Activated CD4-positive, CD25-positive, alpha-beta regulatory T cell treated with anti-CD3 and anti-CD28 coated beads, Interleukin-2, amount 50 U/mL, for 72 hours (primary cell): ENCODE measurements at regions not wholly inside any gene's neighbourhood (a gene's known extent, or its start where the extent isn't known, plus 50 kb on each side); places are given as distances from the start of the nearest gene placed in this dataset.

Experiments used
- DNase-seq: peaks from one replicate; pipeline ENCODE4 v3.0.0; 2021

DNA sequence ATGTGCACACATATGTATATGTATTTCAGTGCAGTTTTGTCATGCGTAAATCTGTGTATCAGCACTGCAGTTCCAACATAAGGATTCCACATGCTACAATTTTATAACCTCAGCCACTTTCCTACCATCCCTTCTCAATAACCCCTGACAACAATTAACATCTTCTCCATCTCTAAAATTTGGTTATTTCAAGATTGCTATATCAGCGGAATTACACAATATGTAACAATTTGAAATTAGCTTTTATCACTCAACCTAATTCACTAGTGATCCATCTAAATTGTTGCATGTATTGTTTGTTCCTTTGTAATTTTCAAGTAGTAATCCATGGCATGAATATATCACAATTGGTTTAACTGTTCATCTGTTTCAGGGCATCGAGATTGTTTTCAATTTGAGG, 511.3 kb downstream of the HAO1 start:
- DNase-seq = no peak

DNA sequence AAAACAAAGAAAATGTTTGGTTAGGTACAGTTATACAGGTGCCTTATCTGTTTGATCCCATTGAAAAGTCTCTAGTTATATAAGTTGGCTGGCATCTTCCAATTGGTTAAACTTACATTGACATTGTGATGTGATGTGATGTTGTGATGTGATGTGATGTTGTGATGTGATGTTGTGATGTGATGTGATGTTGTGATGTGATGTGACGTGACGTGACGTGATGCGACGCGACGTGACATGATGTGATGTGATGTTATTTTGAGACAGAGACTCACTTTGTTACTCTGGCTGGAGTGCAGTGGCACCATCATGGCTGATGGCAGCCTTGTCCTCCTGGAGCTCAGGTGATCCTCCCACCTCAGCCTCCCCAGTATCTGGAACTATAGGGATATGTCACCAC, 507.6 kb downstream of the HAO1 start:
- no peak for DNase-seq

DNA sequence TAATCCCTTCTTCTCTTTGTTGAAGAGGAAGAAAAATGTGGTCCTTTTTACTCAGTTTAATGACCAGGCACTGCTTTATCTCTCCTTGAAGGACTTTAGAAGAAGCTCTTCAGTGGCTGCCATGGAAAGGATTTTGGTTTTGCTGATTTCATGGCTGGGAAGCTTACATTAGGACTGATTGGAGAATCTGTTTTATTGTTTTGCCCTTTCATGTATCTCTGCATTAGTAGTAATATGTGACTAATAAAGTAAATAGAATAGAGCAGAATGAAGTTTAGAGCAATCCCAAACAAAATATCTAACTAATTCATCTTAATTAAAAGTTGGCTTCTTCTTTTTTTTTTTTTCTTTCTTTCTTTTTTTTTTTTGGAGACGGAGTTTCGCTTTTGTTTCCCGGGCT, 502.9 kb downstream of the HAO1 start:
- DNase-seq = no peak

DNA sequence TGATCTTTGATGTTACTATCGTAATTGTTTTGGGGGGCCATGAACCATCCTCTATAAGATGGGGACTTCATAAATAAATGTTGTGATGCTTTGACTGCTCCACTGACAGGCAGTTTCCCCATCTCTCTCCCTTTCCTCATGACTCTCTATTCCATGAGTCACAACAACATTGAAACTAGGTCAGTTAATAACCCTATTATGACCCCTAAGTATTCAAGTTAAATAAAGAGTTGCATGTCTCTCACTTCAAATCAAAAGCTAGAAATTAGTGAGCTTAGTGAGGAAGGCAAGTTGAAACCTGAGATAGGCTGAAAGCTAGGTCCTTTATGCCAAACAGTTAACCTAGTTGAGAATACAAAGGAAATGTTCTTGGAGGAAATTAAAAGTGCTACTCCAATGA, 491.0 kb downstream of the HAO1 start:
- DNase-seq = no peak

DNA sequence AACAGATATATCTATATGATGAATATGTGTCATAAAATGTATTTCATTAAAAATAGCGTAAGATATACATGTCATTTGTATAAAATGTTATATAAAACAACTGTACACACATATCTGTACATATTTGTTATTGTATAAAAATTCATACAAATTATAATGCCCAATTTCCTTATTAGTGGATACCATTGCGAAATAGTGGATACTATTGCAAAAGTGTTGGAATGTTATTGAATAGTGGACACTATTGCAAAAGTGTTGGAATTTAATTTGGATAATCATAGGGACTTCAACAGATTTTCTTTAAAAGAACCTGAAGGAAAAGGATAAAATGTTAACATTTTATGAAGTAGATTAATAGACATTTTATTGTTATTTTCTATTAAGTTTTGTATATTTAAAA, 487.4 kb downstream of the HAO1 start:
- no peak for DNase-seq

DNA sequence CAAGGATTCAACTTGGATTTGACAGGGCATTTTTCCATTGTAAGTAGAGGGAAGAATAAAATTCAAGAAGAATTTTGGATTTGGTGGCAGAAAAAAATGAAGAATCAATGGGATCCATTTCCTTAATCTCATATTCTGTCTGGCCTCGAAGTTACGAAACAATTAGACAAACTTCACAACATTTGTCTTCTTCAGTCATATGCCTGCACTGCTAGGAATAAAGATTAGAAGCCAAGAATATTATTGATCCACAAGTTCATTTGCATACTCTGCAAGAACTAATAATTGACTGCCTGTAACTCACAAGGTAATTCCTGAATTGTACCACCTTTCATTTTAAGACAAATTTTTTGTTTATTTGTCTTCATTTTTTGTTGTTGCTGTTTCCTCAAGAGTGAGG, 486.2 kb downstream of the HAO1 start:
- DNase-seq = no peak

DNA sequence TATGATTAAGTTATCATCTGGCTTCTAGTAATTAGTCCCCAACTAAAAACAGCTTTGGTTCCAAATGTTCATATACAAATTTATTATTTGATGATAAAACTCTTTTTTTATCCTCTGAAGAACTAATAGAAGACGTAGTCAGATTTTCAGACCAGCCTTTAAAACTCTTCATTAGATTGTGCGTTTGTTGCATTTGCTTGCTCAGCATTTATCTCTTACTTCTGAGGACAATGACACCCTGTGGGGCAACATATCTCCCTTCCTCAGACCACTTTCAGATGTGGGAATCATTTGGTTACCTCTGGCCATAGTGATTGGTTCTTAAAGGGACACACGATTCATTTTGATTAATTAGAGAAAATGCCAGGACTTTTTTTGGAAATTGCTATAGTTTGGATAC, 481.8 kb downstream of the HAO1 start:
- no peak for DNase-seq

DNA sequence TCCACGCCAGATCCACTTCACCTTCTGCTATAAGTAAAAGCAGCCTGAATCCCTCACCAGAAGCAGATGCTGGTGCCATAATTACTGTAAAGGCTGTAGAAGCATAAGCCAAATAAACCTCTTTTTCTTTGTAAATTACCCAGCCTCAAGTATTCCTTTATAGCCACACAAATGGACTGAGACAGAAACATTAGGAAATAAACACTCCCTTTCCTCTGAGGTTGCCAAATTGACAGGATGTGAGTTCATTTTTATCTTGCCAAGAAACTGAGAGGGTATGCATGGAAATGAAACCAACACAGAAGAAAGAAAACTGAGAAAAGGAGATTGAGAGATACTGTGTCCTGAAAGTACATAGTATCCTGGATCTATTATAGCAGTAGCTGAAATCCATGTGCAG, 481.2 kb downstream of the HAO1 start:
- no peak for DNase-seq

DNA sequence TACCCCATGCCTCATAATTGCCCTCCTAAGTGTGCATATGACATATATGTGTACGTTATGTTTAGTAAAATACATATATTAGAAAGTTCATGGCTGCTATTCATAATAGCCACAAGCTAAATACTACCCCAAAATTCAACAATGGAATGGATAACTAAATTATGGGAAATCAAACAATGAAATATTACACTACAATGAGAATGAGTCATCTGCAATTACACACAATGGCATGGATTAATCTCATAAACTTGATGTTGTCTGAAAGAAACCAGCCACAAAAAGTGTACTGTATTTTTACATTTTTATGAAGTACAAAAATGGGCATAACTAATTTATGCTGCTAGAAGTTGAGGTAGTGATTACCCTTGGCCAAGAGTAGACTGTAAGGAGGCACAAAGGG, 477.0 kb downstream of the HAO1 start:
- no peak for DNase-seq

DNA sequence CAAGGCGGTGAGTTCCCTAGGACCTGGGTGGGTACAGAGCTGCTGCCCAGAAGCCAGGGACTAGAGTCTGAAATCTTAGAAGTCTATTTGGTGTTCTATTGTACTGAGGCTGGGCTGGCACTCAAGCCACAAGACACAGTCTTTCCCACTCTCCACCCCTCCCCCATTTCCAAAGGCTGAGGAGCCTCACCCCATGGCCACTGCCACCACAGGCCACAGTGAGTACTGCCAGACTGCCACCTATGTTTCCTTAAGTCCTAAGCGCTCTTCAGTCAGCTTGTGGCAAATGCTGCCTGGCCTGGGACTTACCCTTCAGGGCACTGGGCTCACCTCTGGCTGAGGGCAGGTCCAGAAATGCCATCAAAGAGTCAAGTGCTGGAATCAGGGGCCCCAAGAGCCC, 469.3 kb downstream of the HAO1 start:
- no peak for DNase-seq

DNA sequence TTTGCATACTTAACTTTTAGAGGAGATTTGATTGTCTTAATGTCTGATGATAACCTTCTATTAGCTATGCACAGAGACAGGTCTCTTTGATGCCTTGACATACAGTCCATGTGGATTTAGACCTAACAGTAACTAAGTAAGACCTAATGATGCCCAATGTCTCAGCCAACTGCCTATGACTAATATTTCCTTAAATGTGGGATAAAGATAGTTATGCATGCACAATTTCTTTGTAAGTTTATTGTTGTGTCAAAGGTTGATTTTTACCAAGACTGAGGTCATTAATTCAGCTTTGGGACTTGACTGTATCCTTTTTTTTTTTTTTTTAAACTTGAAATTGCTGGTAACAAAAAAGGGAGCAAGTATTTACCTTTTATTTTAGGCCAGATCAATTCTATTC, 450.0 kb downstream of the HAO1 start:
- no peak for DNase-seq

DNA sequence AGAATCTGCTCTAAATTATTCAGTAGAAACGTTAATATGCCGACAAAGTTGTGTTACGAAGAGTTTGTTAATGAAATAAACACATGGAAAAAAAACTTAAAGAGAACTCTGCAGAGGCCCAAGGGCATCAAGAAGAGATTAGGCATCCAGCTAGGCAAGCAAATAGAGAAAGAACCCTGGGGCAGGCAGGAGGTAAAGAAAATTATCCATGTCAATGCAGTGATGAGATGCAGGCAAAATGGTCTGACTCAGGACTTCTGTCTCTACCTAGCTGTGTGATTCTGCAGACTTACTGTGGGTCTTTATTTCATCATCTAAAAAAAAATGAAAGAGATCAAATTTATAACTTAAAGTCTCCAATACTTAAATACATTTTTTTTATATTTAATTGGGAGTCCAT, 448.0 kb downstream of the HAO1 start:
- DNase-seq = no peak

DNA sequence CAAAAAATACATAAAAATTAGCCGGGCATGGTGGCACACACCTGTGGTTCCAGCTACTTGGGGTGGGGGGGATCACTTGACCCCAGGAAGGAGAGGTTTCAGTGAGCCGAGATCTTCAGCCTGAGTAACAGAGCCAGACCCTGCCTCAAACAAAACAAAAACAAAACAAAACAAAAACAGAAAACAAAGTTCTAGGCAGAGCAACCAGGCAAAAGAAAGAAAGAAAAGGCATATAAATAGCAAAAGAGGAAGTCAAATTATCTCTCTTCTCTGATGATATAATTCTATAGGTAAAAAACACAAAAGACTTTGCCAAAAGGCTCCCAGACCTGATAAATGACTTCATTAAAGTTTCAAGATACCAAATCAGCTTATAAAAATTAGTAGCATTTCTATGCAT, 446.9 kb downstream of the HAO1 start:
- no peak for DNase-seq

DNA sequence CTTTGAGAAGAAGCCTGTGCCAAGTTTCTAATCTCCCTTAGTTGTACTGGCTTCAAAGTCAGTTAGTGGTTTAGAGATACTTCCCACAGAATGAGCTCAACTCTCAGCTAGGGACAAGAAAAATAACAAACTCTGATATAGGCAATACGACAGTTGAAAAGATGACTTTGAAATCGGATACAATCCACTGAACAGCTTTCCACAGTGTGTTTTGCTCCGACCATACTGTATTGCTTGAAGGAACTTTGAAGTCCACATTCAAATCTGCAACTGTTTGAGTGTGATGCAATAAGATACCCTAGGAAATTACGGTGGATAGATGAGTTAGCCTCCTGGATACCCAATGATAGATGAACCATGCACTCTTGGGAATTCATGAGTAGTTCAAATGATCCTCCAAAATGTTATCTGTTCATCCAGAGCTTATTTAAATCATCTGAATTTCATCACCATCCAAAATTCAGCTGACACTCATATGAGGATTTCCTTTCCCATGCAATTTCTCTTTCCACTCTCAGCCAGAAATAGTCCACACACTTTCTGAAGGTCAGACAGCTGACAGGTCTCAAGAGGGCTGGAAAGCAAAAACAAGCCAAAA, 443.8 kb downstream of the HAO1 start:
- DNase-seq = no peak

DNA sequence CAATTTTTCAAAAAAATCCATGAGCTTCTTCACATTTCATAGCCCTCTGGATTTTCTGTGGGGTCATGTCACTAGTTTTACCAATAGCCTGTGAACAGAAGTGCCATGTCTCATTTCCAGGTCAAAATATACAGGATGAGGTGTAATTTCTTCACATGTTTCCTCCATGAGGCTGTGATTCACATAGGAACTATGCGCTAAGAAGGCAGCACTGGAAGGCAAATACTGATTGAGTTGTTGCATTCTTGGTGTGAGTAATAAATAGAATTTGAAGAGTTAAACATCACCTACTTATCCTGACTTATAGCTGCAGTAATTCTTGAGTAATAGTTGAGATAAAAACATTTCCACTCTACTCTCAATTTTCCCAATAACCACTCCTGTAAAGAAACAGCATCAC, 442.3 kb downstream of the HAO1 start:
- DNase-seq = no peak

DNA sequence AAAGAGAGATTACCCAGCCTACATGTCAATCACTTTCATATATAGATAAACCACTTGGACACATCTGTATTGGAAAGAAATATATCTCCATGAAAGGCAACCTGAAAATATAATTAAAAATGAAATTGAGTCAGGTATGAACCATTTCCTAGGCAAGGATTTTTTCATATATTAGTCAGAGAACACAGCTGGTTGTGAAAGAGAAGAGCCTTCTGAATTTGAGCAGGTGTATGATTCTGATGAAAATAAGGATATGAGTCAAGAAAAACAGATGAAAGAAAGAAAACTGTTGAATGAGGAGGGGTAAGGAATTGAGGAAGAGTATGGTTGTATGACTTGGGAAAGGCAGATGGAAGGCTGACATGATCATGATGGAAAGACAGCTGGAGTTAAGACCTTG, 441.1 kb downstream of the HAO1 start:
- DNase-seq = no peak

DNA sequence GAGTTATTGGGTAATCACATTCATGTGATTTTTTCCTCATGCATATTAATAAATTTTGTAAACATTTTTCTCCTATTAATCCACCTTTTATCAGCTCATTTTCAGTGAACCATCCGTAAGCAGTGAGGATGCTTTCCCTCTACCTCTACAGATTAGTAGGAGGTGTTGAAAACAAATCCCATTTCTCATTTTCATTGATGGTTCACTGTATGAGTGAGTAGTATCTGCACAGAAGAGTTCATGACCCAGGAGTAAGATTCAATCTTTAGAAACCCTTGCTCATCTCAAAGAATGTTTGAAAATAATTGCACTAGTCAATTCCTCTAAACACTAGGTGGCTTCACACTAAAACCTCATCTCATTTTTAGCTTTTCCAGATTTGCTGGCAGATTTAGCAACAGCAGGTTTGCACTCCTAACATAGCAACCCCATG, 440.0 kb downstream of the HAO1 start:
- no peak for DNase-seq

DNA sequence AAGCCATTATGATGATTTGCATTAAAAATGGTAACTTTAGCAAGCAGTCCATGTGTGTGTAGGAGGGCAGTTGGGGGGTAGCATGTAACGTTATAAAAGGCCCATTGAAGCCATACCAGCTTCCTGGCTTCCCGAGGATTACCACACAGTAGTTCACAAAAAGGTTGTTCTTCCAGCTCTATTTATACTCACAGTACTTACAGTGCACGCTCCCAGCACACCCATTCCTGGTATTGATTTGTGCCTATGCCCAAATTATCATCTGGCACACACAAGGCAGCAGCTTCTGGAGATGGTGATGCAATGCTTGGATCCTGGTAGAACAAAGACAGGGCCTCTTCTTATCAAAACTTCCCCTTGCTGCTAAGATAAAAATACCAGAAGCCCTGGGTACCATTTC, 436.8 kb downstream of the HAO1 start:
- DNase-seq = no peak

DNA sequence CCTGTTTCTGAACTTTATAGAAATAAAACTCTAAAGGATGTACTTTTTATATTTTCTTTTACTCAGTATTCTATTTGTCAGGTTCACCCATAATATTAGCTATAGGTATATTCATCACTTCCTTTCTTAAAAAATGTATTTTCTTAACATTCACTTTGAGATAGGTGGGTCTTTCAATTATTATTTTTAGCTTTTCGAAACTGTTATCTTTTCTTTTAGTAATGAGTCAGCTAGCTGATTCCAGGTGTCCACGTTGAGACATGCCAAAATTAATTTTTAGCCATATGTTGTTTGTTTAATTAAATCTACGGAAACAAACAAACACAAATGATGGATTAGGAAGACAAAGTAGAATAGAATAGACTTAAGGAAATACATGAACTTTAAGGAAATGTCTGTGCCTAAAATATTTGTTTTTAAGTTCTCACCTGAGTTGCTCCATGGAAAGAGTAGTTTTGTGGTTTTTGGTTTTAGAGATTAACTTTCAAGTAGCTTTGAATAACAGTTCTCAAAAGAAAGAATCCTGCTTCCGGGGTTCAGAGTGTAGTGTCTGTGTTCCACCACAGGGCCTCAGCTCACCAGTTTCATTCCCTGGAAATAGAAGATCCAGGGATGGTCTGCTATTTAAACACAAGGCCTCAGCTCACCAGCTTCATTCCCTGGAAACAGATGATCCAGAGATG, 435.0 kb downstream of the HAO1 start:
- DNase-seq = no peak

DNA sequence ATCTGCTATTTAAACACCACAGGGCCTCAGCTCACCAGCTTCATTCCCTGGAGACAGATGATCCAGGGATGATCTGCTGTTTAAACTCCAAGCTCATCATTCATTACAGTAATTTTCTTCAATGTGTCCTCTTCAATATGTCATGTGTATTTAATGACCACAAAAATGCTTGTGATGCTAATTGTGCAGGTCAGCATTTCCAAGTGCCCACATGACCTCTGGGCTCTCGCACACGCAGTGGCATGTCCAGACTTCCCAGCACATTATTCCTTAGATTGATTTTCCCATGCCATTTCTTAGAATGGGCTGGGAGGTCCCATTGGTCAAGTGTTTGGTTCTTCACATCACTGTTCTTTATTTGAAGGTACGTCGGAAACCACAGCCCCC, 434.4 kb downstream of the HAO1 start:
- DNase-seq = no peak

DNA sequence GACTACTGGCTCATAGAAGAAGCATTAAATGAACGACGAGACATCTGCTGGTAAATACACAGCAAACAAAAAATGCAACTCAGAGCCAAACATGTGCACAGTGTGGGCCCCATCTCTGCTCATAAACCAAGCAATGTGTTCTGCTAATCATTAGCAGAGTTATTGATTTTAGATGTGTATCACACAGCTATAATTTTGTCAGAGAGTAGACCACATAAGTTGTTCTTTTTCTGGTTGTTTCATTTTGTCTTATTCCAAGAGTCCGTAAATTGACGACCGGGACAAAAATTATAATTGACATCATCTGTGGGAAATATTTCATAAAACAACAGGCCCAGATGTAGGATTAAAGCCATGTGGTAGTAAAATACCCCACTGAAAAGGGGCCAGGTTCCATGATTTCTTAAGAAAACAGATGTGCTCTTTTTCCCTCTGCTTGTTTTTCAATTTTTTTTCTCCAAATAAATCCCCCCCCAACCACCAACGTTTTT, 423.6 kb downstream of the HAO1 start:
- DNase-seq = no peak

DNA sequence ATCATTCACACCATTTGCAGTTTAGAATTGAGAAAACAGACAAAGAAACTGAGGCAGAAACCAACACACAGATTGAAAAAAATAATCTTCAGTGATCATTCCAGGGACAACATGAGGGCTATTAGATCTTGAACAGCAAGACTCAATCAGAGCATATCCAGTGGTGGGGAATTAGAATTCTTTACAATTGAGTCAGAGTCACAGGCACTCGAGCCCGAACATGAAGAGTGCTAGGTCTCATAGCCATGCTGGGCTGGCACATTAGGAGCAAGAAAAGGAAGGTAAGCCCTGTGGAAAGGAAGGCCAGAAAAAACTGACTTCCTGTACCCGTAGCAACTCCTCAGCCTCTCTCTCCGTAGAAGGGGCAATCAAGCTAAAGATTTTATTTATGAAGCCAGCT, 419.9 kb downstream of the HAO1 start:
- no peak for DNase-seq

DNA sequence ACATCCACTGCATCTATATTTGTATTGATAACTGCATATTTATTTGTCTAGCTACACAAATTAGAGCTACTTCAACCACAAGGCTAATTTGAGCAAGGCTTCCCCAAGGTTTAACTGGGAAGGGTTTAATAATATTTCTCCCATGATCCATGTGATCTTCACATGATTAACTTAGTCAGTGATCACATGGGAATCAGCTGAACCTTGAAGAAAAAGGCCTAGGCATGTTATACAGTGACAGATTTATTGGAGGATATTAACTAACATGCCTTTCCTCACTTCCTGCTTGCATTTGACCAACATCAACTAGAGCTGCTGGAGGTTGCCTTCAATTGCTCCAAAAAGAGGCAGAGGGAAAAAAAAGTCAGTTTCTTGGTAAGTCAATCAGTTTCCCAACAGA, 417.0 kb downstream of the HAO1 start:
- no peak for DNase-seq

DNA sequence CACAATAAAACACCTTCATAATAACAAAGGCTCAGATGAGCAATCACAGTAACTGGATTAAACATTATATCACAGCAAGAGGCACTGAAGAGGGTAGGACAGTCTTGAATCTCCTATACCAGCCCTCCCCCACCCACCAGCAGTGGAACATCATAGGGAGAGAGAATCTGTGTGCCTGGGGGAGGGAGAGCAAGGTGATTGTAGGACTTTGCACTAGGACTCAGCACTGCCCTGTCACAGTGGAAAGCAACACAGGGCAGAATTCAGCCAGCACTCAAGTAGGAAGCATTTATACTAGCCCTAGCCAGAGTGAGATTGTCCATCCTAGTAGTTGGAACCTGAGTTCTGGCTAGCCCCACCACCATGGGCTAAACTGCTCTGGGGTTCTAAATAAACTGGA, 400.2 kb downstream of the HAO1 start:
- DNase-seq = no peak

DNA sequence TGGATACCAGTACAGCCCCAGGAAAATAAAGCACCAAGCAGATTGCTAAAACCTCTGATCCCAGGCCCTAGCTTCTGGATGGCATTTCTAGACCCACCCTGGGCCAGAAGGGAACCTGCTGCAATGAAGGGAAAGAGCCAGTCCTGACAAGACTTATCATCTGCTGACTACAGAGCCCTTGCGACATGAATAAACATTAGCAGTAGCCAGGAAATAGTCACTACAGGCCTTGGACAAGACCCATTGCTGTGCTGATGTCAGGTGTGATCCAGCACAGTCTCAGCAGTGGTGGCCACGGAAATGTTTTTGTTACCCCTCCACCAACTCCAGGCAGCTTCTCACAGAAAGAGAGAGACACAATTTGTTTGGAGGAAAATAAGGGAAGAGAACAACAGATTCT, 399.3 kb downstream of the HAO1 start:
- DNase-seq = no peak
